GM19463 (cell line): ENCODE measurements at regions not wholly inside any gene's neighbourhood (a gene's known extent, or its start where the extent isn't known, plus 50 kb on each side); places are given as distances from the start of the nearest gene placed in this dataset.
A peak's percentile ranks its signal among the peaks of the same experiment; 100 is the strongest.
"Not testable (repeated sequence)": the region's sequence is repeated elsewhere in the genome, so short reads cannot be mapped to it uniquely, and the experiment has no call there.

ENCODE experiments used
- ATAC-seq: cut with Tn5 transposase; IDR thresholded peaks from one replicate; pipeline ENCODE4 v1.9.1; 2021; ENCODE audit warnings: mild to moderate bottlenecking, moderate library complexity; ENCODE audit not compliant: unreplicated experiment

GRCh38 chr3:40877631-40878463 lies 321.5 kb upstream of the CTNNB1 start:
- no peak for ATAC-seq

- ATAC-seq, result no peak
Measured at GRCh38 chr3:40878464-40878905, 320.8 kb upstream of the CTNNB1 start.

- ATAC-seq, result no peak
Measured at GRCh38 chr3:40885430-40885829, 313.9 kb upstream of the CTNNB1 start.

GRCh38 chr3:40886660-40887425 lies 312.5 kb upstream of the CTNNB1 start:
- ATAC-seq, result no peak

GRCh38 chr3:40891186-40891585 lies 308.1 kb upstream of the CTNNB1 start:
- no peak for ATAC-seq

GRCh38 chr3:40895109-40895508 lies 304.2 kb upstream of the CTNNB1 start:
- ATAC-seq, result no peak

- no peak for ATAC-seq
Measured at GRCh38 chr3:40899286-40899712, 300.0 kb upstream of the CTNNB1 start.

GRCh38 chr3:40901298-40901697 lies 298.0 kb upstream of the CTNNB1 start:
- ATAC-seq, result no peak

GRCh38 chr3:40901796-40902195 lies 297.5 kb upstream of the CTNNB1 start:
- ATAC-seq, result no peak

GRCh38 chr3:40907907-40908465 lies 291.3 kb upstream of the CTNNB1 start:
- not testable (repeated sequence) for ATAC-seq

- ATAC-seq, result no peak
Measured at GRCh38 chr3:40908612-40909011, 290.7 kb upstream of the CTNNB1 start.

- ATAC-seq, result no peak
Measured at GRCh38 chr3:40911264-40911663, 288.0 kb upstream of the CTNNB1 start.

GRCh38 chr3:40911928-40912327 lies 287.4 kb upstream of the CTNNB1 start:
- ATAC-seq, result peak; percentile 67

GRCh38 chr3:40912461-40912860 lies 286.8 kb upstream of the CTNNB1 start:
- no peak for ATAC-seq

GRCh38 chr3:40913192-40913591 lies 286.1 kb upstream of the CTNNB1 start:
- ATAC-seq, result no peak

- ATAC-seq, result peak; percentile 32
Measured at GRCh38 chr3:40913641-40914040, 285.7 kb upstream of the CTNNB1 start.

- no peak for ATAC-seq
Measured at GRCh38 chr3:40914475-40914874, 284.8 kb upstream of the CTNNB1 start.

- no peak for ATAC-seq
Measured at GRCh38 chr3:40915346-40915865, 283.9 kb upstream of the CTNNB1 start.

- ATAC-seq, result peak; percentile 63
Measured at GRCh38 chr3:40920041-40920440, 279.3 kb upstream of the CTNNB1 start.

- ATAC-seq, result no peak
Measured at GRCh38 chr3:40921251-40921650, 278.1 kb upstream of the CTNNB1 start.

- peak; percentile 45 for ATAC-seq
Measured at GRCh38 chr3:40923143-40923542, 276.2 kb upstream of the CTNNB1 start.
